ENCODE measurements at regions not wholly inside any gene's neighbourhood (a gene's known extent, or its start where the extent isn't known, plus 50 kb on each side); places are given as distances from the start of the nearest gene placed in this dataset.
A peak's percentile ranks its signal among the peaks of the same experiment; 100 is the strongest.

DNA sequence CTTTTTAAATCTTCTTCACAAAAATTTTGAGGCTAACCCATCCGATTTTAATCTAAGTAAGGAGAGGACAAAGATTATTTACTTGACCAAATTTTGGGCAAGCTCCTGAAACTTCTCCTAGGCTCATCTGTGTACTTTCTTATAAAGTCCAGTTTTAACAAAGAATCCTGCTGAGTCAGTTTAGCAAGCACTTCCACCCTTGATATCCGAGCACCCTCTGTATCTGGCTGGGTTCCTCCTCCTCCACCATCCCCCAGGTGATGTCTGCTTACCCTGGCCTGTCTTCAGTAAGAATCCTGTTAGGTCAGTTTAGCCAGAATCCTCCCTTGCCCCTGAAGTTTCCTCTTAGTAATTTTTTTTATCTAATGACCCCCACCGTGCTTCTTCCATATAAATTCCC, 140.5 kb downstream of the PHLDA1 start:
- POLR2A ChIA-PET: no interaction called here

DNA sequence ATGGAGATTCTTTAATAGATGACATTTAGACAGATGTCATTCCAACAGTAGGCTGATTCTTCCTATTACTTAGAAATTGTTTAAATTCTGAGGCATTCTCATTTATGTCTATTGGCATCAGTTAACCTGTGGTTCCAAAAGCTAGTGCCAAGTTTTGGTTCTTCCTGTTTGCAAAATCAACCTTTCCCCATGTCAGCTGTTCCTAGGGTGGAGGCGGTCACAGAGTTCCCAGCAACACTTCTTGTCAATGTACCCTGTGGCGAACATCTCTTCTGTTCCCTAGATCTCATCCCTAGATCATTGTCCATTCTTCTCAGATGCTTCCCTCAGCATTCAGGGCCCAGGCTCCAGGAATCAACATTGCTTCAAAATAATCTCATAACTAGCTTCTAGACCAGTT, 140.9 kb downstream of the PHLDA1 start:
- ChIA-PET POLR2A (no interaction called here), CTCF (interaction anchor here (0.6 kb wide), 1 partner anchor 19 kb away, joined by 3 read pairs; no protein-coding TSS in a partner anchor)
- peak overlapping the region; percentile 74 for H3K27ac Mint-ChIP-seq (ENCODE audit: unreplicated experiment)

More for the DNA sequence above, 140.5 kb downstream of the PHLDA1 start:
- CTCF ChIA-PET: interaction anchor here (0.6 kb wide), 1 partner anchor 19 kb away, joined by 3 read pairs; no protein-coding TSS in a partner anchor
- intact Hi-C loops (cut with micrococcal nuclease; ENCODE audit: unreplicated experiment): loop anchor here (5.0 kb wide), 1 partner anchor 269 kb away; no protein-coding TSS in a partner anchor
- no TSS peak for BruUV-seq (replicated peaks)
- Mint-ChIP-seq H3K9me3 (ENCODE audit: unreplicated experiment) (no peaks in the 10 kb centered on the region), H3K4me3 (ENCODE audit: unreplicated experiment) (peak overlapping the region; percentile 38), H3K4me1 (ENCODE audit: low read depth, unreplicated experiment) (peaks cover 33% of the 10 kb centered on the region), H3K27me3 (ENCODE audit: insufficient read depth, unreplicated experiment) (no peaks in the 10 kb centered on the region), H3K36me3 (ENCODE audit: insufficient read depth, unreplicated experiment) (no peaks in the 10 kb centered on the region), H3K27ac (ENCODE audit: unreplicated experiment) (peak overlapping the region; percentile 74)
- H3K9me3 ChIP-seq: no peaks in the 10 kb centered on the region
- H3K4me1 ChIP-seq: peaks cover 30% of the 10 kb centered on the region
- H3K27me3 ChIP-seq (replicated peaks; ENCODE audit: control insufficient read depth, insufficient read depth, low read length): no peaks in the 10 kb centered on the region
- TF ChIP-seq, protein P1, sequence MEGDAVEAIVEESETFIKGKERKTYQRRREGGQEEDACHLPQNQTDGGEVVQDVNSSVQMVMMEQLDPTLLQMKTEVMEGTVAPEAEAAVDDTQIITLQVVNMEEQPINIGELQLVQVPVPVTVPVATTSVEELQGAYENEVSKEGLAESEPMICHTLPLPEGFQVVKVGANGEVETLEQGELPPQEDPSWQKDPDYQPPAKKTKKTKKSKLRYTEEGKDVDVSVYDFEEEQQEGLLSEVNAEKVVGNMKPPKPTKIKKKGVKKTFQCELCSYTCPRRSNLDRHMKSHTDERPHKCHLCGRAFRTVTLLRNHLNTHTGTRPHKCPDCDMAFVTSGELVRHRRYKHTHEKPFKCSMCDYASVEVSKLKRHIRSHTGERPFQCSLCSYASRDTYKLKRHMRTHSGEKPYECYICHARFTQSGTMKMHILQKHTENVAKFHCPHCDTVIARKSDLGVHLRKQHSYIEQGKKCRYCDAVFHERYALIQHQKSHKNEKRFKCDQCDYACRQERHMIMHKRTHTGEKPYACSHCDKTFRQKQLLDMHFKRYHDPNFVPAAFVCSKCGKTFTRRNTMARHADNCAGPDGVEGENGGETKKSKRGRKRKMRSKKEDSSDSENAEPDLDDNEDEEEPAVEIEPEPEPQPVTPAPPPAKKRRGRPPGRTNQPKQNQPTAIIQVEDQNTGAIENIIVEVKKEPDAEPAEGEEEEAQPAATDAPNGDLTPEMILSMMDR (IDR thresholded peaks at IDR 0.05; ENCODE audit: insufficient read depth in 1 of 2, low read depth in 1 of 2, low read length in 1 of 2, severe bottlenecking in 1 of 2, unreplicated experiment in 1 of 2): no peak
- peak; percentile 40 to 60 for DNase-seq
- no peaks in the 10 kb centered on the region for H3K36me3 ChIP-seq (ENCODE audit: control insufficient read depth, insufficient read depth, low read length)
- no peak overlapping the region for H3K4me3 ChIP-seq (ENCODE audit: low read depth, low read length)

DNA sequence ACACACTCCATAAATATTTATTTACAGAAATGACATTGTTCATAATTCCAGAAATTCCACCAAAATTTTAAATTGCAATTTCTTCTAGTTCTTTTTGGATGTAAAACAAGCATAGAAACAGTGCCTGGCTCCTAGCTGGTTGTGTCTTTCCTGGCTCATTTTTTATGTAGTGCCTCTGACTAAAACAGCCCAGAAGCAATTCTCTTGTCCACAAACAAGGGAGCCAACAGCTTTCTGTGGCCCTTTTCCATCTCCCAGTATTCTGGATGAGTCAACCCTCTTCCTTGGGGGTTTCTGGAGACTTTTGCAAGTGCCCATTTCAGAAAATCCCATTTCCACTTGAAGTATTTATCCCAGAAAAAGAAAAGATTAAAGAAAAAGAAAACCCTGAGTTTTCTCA, 141.4 kb downstream of the PHLDA1 start:
- H3K27me3 ChIP-seq (replicated peaks; ENCODE audit: control insufficient read depth, insufficient read depth, low read length): no peaks in the 10 kb centered on the region
- no TSS peak for BruUV-seq (replicated peaks)
- H3K4me1 Mint-ChIP-seq (ENCODE audit: low read depth, unreplicated experiment): peaks cover 33% of the 10 kb centered on the region
- TF ChIP-seq, protein P1 (IDR thresholded peaks at IDR 0.05; ENCODE audit: insufficient read depth in 1 of 2, low read depth in 1 of 2, low read length in 1 of 2, severe bottlenecking in 1 of 2, unreplicated experiment in 1 of 2): no peak
- H3K36me3 ChIP-seq (ENCODE audit: control insufficient read depth, insufficient read depth, low read length): no peaks in the 10 kb centered on the region
- DNase-seq: no peak
- intact Hi-C loops (cut with micrococcal nuclease; ENCODE audit: unreplicated experiment): loop anchor here (5.0 kb wide), 1 partner anchor 268 kb away; no protein-coding TSS in a partner anchor
- peak overlapping the region; percentile 74 for H3K27ac Mint-ChIP-seq (ENCODE audit: unreplicated experiment)
- H3K9me3 ChIP-seq: no peaks in the 10 kb centered on the region
- H3K27me3 Mint-ChIP-seq (ENCODE audit: insufficient read depth, unreplicated experiment): no peaks in the 10 kb centered on the region
- H3K4me3 ChIP-seq (ENCODE audit: low read depth, low read length): no peak overlapping the region
- no peak overlapping the region for H3K4me3 Mint-ChIP-seq (ENCODE audit: unreplicated experiment)
- peaks cover 30% of the 10 kb centered on the region for H3K4me1 ChIP-seq
- H3K9me3 Mint-ChIP-seq (ENCODE audit: unreplicated experiment): no peaks in the 10 kb centered on the region
- ChIA-PET CTCF (no interaction called here), POLR2A (no interaction called here)
- no peaks in the 10 kb centered on the region for H3K36me3 Mint-ChIP-seq (ENCODE audit: insufficient read depth, unreplicated experiment)

More for the DNA sequence above, 140.9 kb downstream of the PHLDA1 start:
- Mint-ChIP-seq H3K27me3 (ENCODE audit: insufficient read depth, unreplicated experiment) (no peaks in the 10 kb centered on the region), H3K9me3 (ENCODE audit: unreplicated experiment) (no peaks in the 10 kb centered on the region), H3K4me1 (ENCODE audit: low read depth, unreplicated experiment) (peaks cover 33% of the 10 kb centered on the region), H3K36me3 (ENCODE audit: insufficient read depth, unreplicated experiment) (no peaks in the 10 kb centered on the region), H3K4me3 (ENCODE audit: unreplicated experiment) (no peak overlapping the region)
- Histone ChIP-seq H3K36me3 (ENCODE audit: control insufficient read depth, insufficient read depth, low read length) (no peaks in the 10 kb centered on the region), H3K27me3 (replicated peaks; ENCODE audit: control insufficient read depth, insufficient read depth, low read length) (no peaks in the 10 kb centered on the region), H3K9me3 (no peaks in the 10 kb centered on the region), H3K4me3 (ENCODE audit: low read depth, low read length) (no peak overlapping the region), H3K4me1 (peaks cover 30% of the 10 kb centered on the region)
- TF ChIP-seq, protein P1 (IDR thresholded peaks at IDR 0.05; ENCODE audit: insufficient read depth in 1 of 2, low read depth in 1 of 2, low read length in 1 of 2, severe bottlenecking in 1 of 2, unreplicated experiment in 1 of 2): no peak
- no TSS peak for BruUV-seq (replicated peaks)
- intact Hi-C loops (cut with micrococcal nuclease; ENCODE audit: unreplicated experiment): loop anchor here (5.0 kb wide), 1 partner anchor 268 kb away; no protein-coding TSS in a partner anchor
- no peak for DNase-seq
